ENCODE measurements at regions not wholly inside any gene's neighbourhood (a gene's known extent, or its start where the extent isn't known, plus 50 kb on each side); places are given as distances from the start of the nearest gene placed in this dataset.

- no peak for DNase-seq
These were observed 163.7 kb downstream of the GXYLT1 start for GRCh38 chr12:41981013-41981412.

- DNase-seq = no peak
These were observed 164.3 kb downstream of the GXYLT1 start for GRCh38 chr12:41980390-41980789.

GRCh38 chr12:41979574-41979973 lies 165.1 kb downstream of the GXYLT1 start:
- DNase-seq = no peak

GRCh38 chr12:41972598-41972997 lies 172.1 kb downstream of the GXYLT1 start:
- DNase-seq = no peak

- DNase-seq = no peak
These were observed 172.5 kb downstream of the GXYLT1 start for GRCh38 chr12:41972196-41972595.

GRCh38 chr12:41970744-41971143 lies 173.9 kb downstream of the GXYLT1 start:
- no peak for DNase-seq

- no peak for DNase-seq
These were observed 176.1 kb downstream of the GXYLT1 start for GRCh38 chr12:41968599-41968998.

GRCh38 chr12:41967668-41968500 lies 176.8 kb downstream of the GXYLT1 start:
- DNase-seq = no peak

- DNase-seq = no peak
These were observed 177.8 kb downstream of the GXYLT1 start for GRCh38 chr12:41966916-41967315.

- DNase-seq = no peak
These were observed 178.7 kb downstream of the GXYLT1 start for GRCh38 chr12:41966001-41966400.

GRCh38 chr12:41963398-41963797 lies 181.3 kb downstream of the GXYLT1 start:
- no peak for DNase-seq

- DNase-seq = no peak
These were observed 182.5 kb downstream of the GXYLT1 start for GRCh38 chr12:41962171-41962572.

GRCh38 chr12:41959271-41959670 lies 185.4 kb downstream of the GXYLT1 start:
- DNase-seq = no peak

GRCh38 chr12:41956353-41956752 lies 188.3 kb downstream of the GXYLT1 start:
- no peak for DNase-seq

GRCh38 chr12:41950455-41950854 lies 194.2 kb downstream of the GXYLT1 start:
- no peak for DNase-seq

GRCh38 chr12:41946106-41946505 lies 198.6 kb downstream of the GXYLT1 start:
- DNase-seq = no peak

GRCh38 chr12:41944216-41944615 lies 200.5 kb downstream of the GXYLT1 start:
- no peak for DNase-seq

- DNase-seq = no peak
These were observed 201.0 kb downstream of the GXYLT1 start for GRCh38 chr12:41943671-41944070.

GRCh38 chr12:41942354-41942753 lies 202.3 kb downstream of the GXYLT1 start:
- no peak for DNase-seq

- no peak for DNase-seq
These were observed 203.6 kb downstream of the GXYLT1 start for GRCh38 chr12:41941079-41941478.

GRCh38 chr12:41940571-41940970 lies 204.1 kb downstream of the GXYLT1 start:
- no peak for DNase-seq

- DNase-seq = no peak
These were observed 208.3 kb downstream of the GXYLT1 start for GRCh38 chr12:41936333-41936732.

- no peak for DNase-seq
These were observed 208.8 kb downstream of the GXYLT1 start for GRCh38 chr12:41935911-41936310.

- DNase-seq = no peak
These were observed 212.1 kb downstream of the GXYLT1 start for GRCh38 chr12:41932470-41932991.

Measured in T-helper 1 cell (primary cell).